ENCODE measurements at regions not wholly inside any gene's neighbourhood (a gene's known extent, or its start where the extent isn't known, plus 50 kb on each side); places are given as distances from the start of the nearest gene placed in this dataset.
"Not testable (repeated sequence)": the region's sequence is repeated elsewhere in the genome, so short reads cannot be mapped to it uniquely, and the experiment has no call there.

DNA sequence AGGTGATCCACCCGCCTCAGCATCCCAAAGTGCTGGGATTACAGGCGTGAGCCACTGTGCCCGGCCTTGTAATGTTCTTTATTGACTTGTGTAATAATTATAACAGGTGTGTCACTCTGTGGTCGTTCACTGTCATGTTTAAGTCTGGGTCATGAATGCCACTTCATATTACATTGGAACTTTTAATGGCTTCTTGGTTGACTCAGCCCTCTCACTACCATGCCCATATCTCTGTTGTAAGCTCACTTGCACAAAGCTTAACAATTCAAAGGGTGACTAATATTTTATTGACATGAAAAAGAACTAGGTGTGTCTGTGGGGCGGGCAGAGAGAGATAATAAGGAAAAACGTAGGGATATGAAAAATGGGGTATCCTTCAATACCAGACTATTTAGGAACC lies 639.7 kb upstream of the ACTRT1 start:
- no peaks in the 10 kb centered on the region for H3K36me3 ChIP-seq
- no peak overlapping the region for H3K4me2 ChIP-seq
- H3K27ac ChIP-seq, result no peak overlapping the region
- no peaks in the 10 kb centered on the region for H3K9me3 ChIP-seq (replicated peaks in 1 of 11)
- TF ChIP-seq Cebpa-rat (IDR thresholded peaks at IDR 0.05), result no peak
- no peak overlapping the region for H3K9ac ChIP-seq
- peaks cover 39 to 72% (median 60%) of the 10 kb centered on the region in 11 experiments for H3K27me3 ChIP-seq
- H3K4me1 ChIP-seq, result no peaks in the 10 kb centered on the region
- H4K20me1 ChIP-seq, result peaks cover 0 to 3% (median 0%) of the 10 kb centered on the region in 11 experiments; a peak in 1 of 22 replicates
- H3K4me3 ChIP-seq, result no peak overlapping the region

GRCh38 chrX:128685387-128685786 lies 633.2 kb upstream of the ACTRT1 start:
- Histone ChIP-seq H3K27ac (no peak overlapping the region), H3K4me2 (no peak overlapping the region), H3K4me1 (no peaks in the 10 kb centered on the region), H3K4me3 (no peak overlapping the region), H3K36me3 (no peaks in the 10 kb centered on the region), H3K27me3 (peaks cover 40 to 71% (median 61%) of the 10 kb centered on the region in 11 experiments), H3K9me3 (replicated peaks in 1 of 11) (no peaks in the 10 kb centered on the region), H4K20me1 (no peaks in the 10 kb centered on the region; a peak in 2 of 22 replicates), H3K9ac (no peak overlapping the region)
- TF ChIP-seq Cebpa-rat (IDR thresholded peaks at IDR 0.05), result no peak

DNA sequence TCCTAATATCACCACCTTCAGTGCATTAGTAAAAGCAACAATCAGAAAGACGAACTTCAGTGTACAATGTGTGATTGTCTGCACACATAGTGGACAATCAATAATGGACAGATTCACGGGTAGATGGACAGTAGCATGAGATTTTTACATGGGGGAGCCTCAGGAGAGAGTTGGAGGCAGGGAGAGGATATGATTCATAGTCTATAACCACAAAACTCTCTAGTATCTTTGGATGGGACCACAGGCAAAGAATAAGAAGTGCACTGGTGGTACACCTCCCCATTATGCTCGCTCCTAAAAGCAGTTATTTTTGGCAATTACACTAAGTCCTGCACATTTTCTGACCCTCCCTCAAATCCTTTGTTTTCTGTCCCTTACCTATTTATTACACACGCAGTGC lies 624.4 kb upstream of the ACTRT1 start:
- Histone ChIP-seq H3K36me3 (no peaks in the 10 kb centered on the region), H3K27me3 (peaks cover 59 to 99% (median 90%) of the 10 kb centered on the region in 11 experiments), H4K20me1 (peaks cover 0 to 4% (median 0%) of the 10 kb centered on the region in 11 experiments; a peak in 3 of 22 replicates), H3K4me2 (no peak overlapping the region), H3K4me3 (no peak overlapping the region), H3K4me1 (no peaks in the 10 kb centered on the region), H3K9me3 (replicated peaks in 1 of 11) (peaks cover 0 to 11% (median 0%) of the 10 kb centered on the region in 11 experiments; a peak in 5 of 22 replicates), H3K9ac (no peak overlapping the region), H3K27ac (no peak overlapping the region)
- TF ChIP-seq Cebpa-rat (IDR thresholded peaks at IDR 0.05), result no peak

DNA sequence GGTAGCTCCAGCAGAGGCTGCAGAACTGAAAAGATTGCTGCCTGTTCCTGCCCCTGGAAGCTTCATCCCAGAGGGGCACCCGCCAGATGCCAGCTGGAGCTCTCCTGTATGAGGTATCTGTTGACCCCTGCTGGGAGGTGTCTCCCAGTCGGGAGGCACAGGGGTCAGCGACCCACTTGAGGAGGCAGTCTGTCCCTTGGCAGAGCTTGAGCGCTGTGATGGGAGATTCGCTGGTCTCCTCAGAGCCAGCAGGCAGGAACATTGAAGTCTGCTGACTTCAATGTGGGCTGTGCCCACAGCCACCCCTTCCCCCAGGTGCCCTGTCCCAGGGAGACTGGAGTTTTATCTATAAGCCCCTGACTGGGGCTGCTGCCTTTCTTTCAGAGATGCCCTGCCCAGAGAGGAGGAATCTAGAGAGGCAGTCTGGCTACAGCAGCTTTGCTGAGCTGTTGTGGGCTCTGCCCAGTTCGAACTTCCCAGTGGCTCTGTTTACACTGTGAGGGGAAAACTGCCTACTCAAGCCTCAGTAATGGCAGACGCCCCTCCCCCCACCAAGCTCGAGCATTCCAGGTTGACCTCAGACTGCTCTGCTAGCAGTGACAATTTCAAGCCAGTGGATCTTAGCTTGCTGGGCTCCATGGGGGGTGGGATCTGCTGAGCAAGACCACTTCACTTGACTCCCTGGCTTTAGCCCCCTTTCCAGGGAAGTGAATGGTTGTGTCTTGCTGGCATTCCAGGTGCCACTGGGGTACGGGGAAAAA lies 622.3 kb upstream of the ACTRT1 start:
- Histone ChIP-seq H3K27me3 (peaks cover 38 to 91% (median 78%) of the 10 kb centered on the region in 11 experiments), H3K9me3 (replicated peaks in 1 of 11) (peaks cover 0 to 15% (median under 1%) of the 10 kb centered on the region in 11 experiments; a peak in 8 of 22 replicates)
- H4K20me1 ChIP-seq, H3K4me1 ChIP-seq, H3K27ac ChIP-seq, H3K4me3 ChIP-seq, H3K36me3 ChIP-seq, H3K4me2 ChIP-seq, H3K9ac ChIP-seq: not testable (repeated sequence)

DNA sequence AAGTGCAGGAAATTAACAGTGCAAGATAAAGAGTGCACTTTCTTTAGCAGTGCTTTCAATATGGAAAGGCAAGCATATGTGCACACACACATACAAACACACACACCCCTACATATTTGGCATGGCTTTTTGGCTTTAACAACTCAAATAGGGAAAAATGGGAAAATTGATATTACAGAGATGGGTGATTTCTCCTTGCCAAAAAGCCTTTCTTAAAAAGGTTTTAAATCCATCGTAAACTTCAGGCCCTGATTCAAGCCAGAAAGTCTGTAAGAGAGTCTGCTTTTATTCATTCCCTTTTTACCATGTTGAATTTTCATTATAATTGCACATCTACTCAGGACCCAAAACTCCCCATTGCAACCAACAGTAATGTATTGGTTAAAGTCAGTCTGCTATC lies 612.0 kb upstream of the ACTRT1 start:
- Histone ChIP-seq H3K4me3 (no peak overlapping the region), H3K36me3 (no peaks in the 10 kb centered on the region), H3K9me3 (replicated peaks in 1 of 11) (peaks cover 3 to 15% (median 5%) of the 10 kb centered on the region in 11 experiments; a peak in 11 of 22 replicates), H3K27ac (no peak overlapping the region), H3K4me1 (no peaks in the 10 kb centered on the region), H3K27me3 (peaks cover 44 to 80% (median 78%) of the 10 kb centered on the region in 11 experiments), H3K4me2 (no peak overlapping the region), H3K9ac (no peak overlapping the region), H4K20me1 (no peaks in the 10 kb centered on the region)
- no peak for TF ChIP-seq Cebpa-rat (IDR thresholded peaks at IDR 0.05)

- Histone ChIP-seq H3K4me3 (no peak overlapping the region), H3K4me2 (no peak overlapping the region), H3K27ac (no peak overlapping the region), H3K4me1 (no peaks in the 10 kb centered on the region), H3K9me3 (replicated peaks in 1 of 11) (peaks cover 4 to 19% (median 12%) of the 10 kb centered on the region in 11 experiments; a peak in 17 of 22 replicates), H4K20me1 (no peaks in the 10 kb centered on the region; a peak in 2 of 22 replicates), H3K9ac (no peak overlapping the region), H3K36me3 (no peaks in the 10 kb centered on the region), H3K27me3 (peaks cover 78 to 100% (median 100%) of the 10 kb centered on the region in 11 experiments)
- TF ChIP-seq Cebpa-rat (IDR thresholded peaks at IDR 0.05), result no peak
Measured at GRCh38 chrX:128653524-128654060, 601.4 kb upstream of the ACTRT1 start.

GRCh38 chrX:128650326-128650725 lies 598.1 kb upstream of the ACTRT1 start:
- Histone ChIP-seq H3K4me2 (no peak overlapping the region), H3K9me3 (replicated peaks in 1 of 11) (no peaks in the 10 kb centered on the region), H3K27ac (no peak overlapping the region), H3K4me3 (no peak overlapping the region), H3K36me3 (no peaks in the 10 kb centered on the region), H3K27me3 (peaks cover 63 to 100% (median 98%) of the 10 kb centered on the region in 11 experiments), H4K20me1 (no peaks in the 10 kb centered on the region; a peak in 2 of 22 replicates), H3K9ac (no peak overlapping the region), H3K4me1 (no peaks in the 10 kb centered on the region)
- TF ChIP-seq Cebpa-rat (IDR thresholded peaks at IDR 0.05), result no peak

- Histone ChIP-seq H3K4me3 (no peak overlapping the region), H3K27ac (no peak overlapping the region)
- TF ChIP-seq Cebpa-rat (IDR thresholded peaks at IDR 0.05), result no peak
Measured at GRCh38 chrX:128634754-128635153, 582.6 kb upstream of the ACTRT1 start.

GRCh38 chrX:128623361-128623760 lies 571.2 kb upstream of the ACTRT1 start:
- no peaks in the 10 kb centered on the region for H3K36me3 ChIP-seq
- no peak for TF ChIP-seq Cebpa-rat (IDR thresholded peaks at IDR 0.05)

More at GRCh38 chrX:128634754-128635153, 582.6 kb upstream of the ACTRT1 start:
- Histone ChIP-seq H3K4me2 (no peak overlapping the region), H3K9me3 (replicated peaks in 1 of 11) (no peaks in the 10 kb centered on the region), H3K4me1 (no peaks in the 10 kb centered on the region), H4K20me1 (no peaks in the 10 kb centered on the region), H3K27me3 (peaks cover 53 to 100% (median 97%) of the 10 kb centered on the region in 11 experiments), H3K36me3 (no peaks in the 10 kb centered on the region), H3K9ac (no peak overlapping the region)

More at GRCh38 chrX:128623361-128623760, 571.2 kb upstream of the ACTRT1 start:
- no peak overlapping the region for H3K9ac ChIP-seq
- H3K4me3 ChIP-seq, result no peak overlapping the region
- H3K4me2 ChIP-seq, result no peak overlapping the region
- peaks cover 70 to 95% (median 90%) of the 10 kb centered on the region in 11 experiments for H3K27me3 ChIP-seq
- H3K4me1 ChIP-seq, result no peaks in the 10 kb centered on the region
- peaks cover 0 to 6% (median 0%) of the 10 kb centered on the region in 11 experiments; a peak in 1 of 22 replicates for H3K9me3 ChIP-seq (replicated peaks in 1 of 11)
- H3K27ac ChIP-seq, result no peak overlapping the region
- no peaks in the 10 kb centered on the region; a peak in 1 of 22 replicates for H4K20me1 ChIP-seq

All from BLaER1 treated with 17β-estradiol and CSF1 and Interleukin-3, amounts not matched to agents 10 nM and 100 nM (cell line).